Stimulated activated CD8-positive, alpha-beta memory T cell treated with anti-CD3 and anti-CD28 coated beads, Interleukin-15, amount 100 ng/mL, for 48 hours (primary cell): ENCODE measurements at regions not wholly inside any gene's neighbourhood (a gene's known extent, or its start where the extent isn't known, plus 50 kb on each side); places are given as distances from the start of the nearest gene placed in this dataset.

Source experiments
- DNase-seq, 2 donors: peaks; one replicate each; pipeline ENCODE4 v3.0.0-alpha.2; 2020; ENCODE audit warnings: low read depth in 2 of 2

GRCh38 chr10:107417446-107417845 lies 252.9 kb upstream of the SORCS1 start:
- no peak for DNase-seq

- no peak for DNase-seq
Observed at GRCh38 chr10:107415446-107415845, 250.9 kb upstream of the SORCS1 start.

- DNase-seq = no peak
Observed at GRCh38 chr10:107413971-107414370, 249.5 kb upstream of the SORCS1 start.

GRCh38 chr10:107409522-107409921 lies 245.0 kb upstream of the SORCS1 start:
- DNase-seq = no peak

- DNase-seq = no peak
Observed at GRCh38 chr10:107398115-107398514, 233.6 kb upstream of the SORCS1 start.

GRCh38 chr10:107391901-107392300 lies 227.4 kb upstream of the SORCS1 start:
- DNase-seq = no peak

- no peak for DNase-seq
Observed at GRCh38 chr10:107390563-107390962, 226.1 kb upstream of the SORCS1 start.

- no peak for DNase-seq
Observed at GRCh38 chr10:107383357-107383756, 218.9 kb upstream of the SORCS1 start.

- no peak for DNase-seq
Observed at GRCh38 chr10:107379601-107380000, 215.1 kb upstream of the SORCS1 start.

- no peak for DNase-seq
Observed at GRCh38 chr10:107371801-107372200, 207.3 kb upstream of the SORCS1 start.

GRCh38 chr10:107364872-107365271 lies 200.4 kb upstream of the SORCS1 start:
- DNase-seq = no peak

- DNase-seq = no peak
Observed at GRCh38 chr10:107362306-107362705, 197.8 kb upstream of the SORCS1 start.

- DNase-seq = no peak
Observed at GRCh38 chr10:107357033-107357432, 192.5 kb upstream of the SORCS1 start.

GRCh38 chr10:107356396-107356795 lies 191.9 kb upstream of the SORCS1 start:
- no peak for DNase-seq

- no peak for DNase-seq
Observed at GRCh38 chr10:107342711-107343110, 178.2 kb upstream of the SORCS1 start.

GRCh38 chr10:107341281-107341680 lies 176.8 kb upstream of the SORCS1 start:
- DNase-seq = no peak

GRCh38 chr10:107340326-107340725 lies 175.8 kb upstream of the SORCS1 start:
- no peak for DNase-seq

GRCh38 chr10:107336061-107336460 lies 171.6 kb upstream of the SORCS1 start:
- no peak for DNase-seq

GRCh38 chr10:107317592-107317991 lies 153.1 kb upstream of the SORCS1 start:
- DNase-seq = no peak

- DNase-seq = no peak
Observed at GRCh38 chr10:107303203-107303602, 138.7 kb upstream of the SORCS1 start.

GRCh38 chr10:107299606-107300005 lies 135.1 kb upstream of the SORCS1 start:
- DNase-seq = no peak

- no peak for DNase-seq
Observed at GRCh38 chr10:107284187-107284586, 119.7 kb upstream of the SORCS1 start.

GRCh38 chr10:107280293-107280692 lies 115.8 kb upstream of the SORCS1 start:
- no peak for DNase-seq

- no peak for DNase-seq
Observed at GRCh38 chr10:107277591-107277990, 113.1 kb upstream of the SORCS1 start.

- DNase-seq = no peak
Observed at GRCh38 chr10:107275806-107276205, 111.3 kb upstream of the SORCS1 start.
